ENCODE measurements at regions not wholly inside any gene's neighbourhood (a gene's known extent, or its start where the extent isn't known, plus 50 kb on each side); places are given as distances from the start of the nearest gene placed in this dataset.

DNA sequence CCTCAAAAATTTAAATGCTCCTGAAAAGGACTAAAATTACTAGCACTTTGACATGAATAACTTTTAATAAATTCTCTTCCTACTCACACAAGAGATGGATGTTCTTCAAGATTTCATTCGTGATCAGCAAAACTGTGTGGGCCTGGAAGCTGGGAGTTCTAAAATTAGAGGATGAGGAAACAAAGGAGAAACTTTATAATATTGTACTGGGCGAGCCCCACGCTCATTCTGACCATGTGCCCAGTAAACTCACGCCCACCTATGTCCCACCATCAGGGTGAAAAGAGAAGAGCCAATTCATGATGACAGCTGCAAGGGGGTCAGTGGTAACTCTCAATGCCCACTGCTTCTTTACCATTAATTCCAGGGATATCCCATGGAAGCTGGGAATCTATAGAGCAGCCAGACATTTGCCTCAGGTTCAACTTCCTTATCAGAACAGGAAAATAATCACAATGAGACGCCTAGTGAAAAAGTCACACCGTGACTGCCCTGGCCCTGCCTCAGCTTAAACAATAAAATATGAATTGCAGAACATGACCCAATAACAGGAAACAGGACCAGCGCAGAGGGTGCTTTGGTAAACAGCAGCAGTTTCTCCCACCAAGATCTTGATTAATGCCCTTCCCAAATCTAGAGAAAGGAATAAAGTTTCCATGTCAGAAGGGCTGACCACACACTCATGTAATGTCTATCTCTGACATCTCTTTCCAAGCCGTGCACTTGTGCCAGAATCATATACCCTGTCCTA lies 438.6 kb downstream of the TXNL1 start:
- intact Hi-C loops (cut with micrococcal nuclease) = loop anchor here (2.0 kb wide), 1 partner anchor 51 kb away; no protein-coding TSS in a partner anchor
- H3K9me3 ChIP-seq (ENCODE audit: control insufficient read depth, insufficient read depth, low read length) = peaks cover 9% of the 10 kb centered on the region
- H3K56ac ChIP-seq (ENCODE audit: extremely low read depth, insufficient read depth, low read length) = peak overlapping the region; percentile 61
- DNase-seq = no peak
- peak overlapping the region; percentile 78 for H3K14ac ChIP-seq (replicated peaks; ENCODE audit: low read depth, low read length)
- no peak for TF ChIP-seq BHLHE40 (IDR thresholded peaks at IDR 0.05; ENCODE audit: low read depth, low read length)
- TF ChIP-seq RFX5 (IDR thresholded peaks at IDR 0.05; ENCODE audit: low read depth, low read length) = no peak
- TF ChIP-seq FOS (IDR thresholded peaks at IDR 0.05; ENCODE audit: low read depth, low read length) = no peak
- TF ChIP-seq MXI1 (IDR thresholded peaks at IDR 0.05; ENCODE audit: borderline replicate concordance, low read depth, low read length) = no peak
- no peak for TF ChIP-seq RCOR1 (IDR thresholded peaks at IDR 0.05; ENCODE audit: insufficient replicate concordance, low read length)
- TF ChIP-seq, protein P1, sequence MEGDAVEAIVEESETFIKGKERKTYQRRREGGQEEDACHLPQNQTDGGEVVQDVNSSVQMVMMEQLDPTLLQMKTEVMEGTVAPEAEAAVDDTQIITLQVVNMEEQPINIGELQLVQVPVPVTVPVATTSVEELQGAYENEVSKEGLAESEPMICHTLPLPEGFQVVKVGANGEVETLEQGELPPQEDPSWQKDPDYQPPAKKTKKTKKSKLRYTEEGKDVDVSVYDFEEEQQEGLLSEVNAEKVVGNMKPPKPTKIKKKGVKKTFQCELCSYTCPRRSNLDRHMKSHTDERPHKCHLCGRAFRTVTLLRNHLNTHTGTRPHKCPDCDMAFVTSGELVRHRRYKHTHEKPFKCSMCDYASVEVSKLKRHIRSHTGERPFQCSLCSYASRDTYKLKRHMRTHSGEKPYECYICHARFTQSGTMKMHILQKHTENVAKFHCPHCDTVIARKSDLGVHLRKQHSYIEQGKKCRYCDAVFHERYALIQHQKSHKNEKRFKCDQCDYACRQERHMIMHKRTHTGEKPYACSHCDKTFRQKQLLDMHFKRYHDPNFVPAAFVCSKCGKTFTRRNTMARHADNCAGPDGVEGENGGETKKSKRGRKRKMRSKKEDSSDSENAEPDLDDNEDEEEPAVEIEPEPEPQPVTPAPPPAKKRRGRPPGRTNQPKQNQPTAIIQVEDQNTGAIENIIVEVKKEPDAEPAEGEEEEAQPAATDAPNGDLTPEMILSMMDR (conservative IDR thresholded peaks at IDR 0.05; ENCODE audit: low read depth, low read length) = no peak
- TF ChIP-seq POLR2A (IDR thresholded peaks at IDR 0.05; ENCODE audit: low read depth, low read length) = no peak
- TF ChIP-seq RAD21 (IDR thresholded peaks at IDR 0.05; ENCODE audit: low read length) = no peak
- TF ChIP-seq CHD1 (IDR thresholded peaks at IDR 0.05; ENCODE audit: low read depth, low read length) = no peak
- TF ChIP-seq, protein P2, sequence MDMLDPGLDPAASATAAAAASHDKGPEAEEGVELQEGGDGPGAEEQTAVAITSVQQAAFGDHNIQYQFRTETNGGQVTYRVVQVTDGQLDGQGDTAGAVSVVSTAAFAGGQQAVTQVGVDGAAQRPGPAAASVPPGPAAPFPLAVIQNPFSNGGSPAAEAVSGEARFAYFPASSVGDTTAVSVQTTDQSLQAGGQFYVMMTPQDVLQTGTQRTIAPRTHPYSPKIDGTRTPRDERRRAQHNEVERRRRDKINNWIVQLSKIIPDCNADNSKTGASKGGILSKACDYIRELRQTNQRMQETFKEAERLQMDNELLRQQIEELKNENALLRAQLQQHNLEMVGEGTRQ (IDR thresholded peaks at IDR 0.05; ENCODE audit: low read depth, low read length) = no peak
- no peak for TF ChIP-seq NFE2L2 (IDR thresholded peaks at IDR 0.05; ENCODE audit: low read depth, low read length)
- no peak for TF ChIP-seq MAZ (IDR thresholded peaks at IDR 0.05; ENCODE audit: borderline replicate concordance, low read depth, low read length)
- TF ChIP-seq, protein P3, sequence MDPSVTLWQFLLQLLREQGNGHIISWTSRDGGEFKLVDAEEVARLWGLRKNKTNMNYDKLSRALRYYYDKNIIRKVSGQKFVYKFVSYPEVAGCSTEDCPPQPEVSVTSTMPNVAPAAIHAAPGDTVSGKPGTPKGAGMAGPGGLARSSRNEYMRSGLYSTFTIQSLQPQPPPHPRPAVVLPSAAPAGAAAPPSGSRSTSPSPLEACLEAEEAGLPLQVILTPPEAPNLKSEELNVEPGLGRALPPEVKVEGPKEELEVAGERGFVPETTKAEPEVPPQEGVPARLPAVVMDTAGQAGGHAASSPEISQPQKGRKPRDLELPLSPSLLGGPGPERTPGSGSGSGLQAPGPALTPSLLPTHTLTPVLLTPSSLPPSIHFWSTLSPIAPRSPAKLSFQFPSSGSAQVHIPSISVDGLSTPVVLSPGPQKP (IDR thresholded peaks at IDR 0.05; ENCODE audit: borderline replicate concordance, low read depth, low read length) = no peak
- H3K4me3 ChIP-seq (ENCODE audit: insufficient read depth, low read depth, low read length) = no peak overlapping the region
- H3K4me1 ChIP-seq (ENCODE audit: control insufficient read depth, insufficient read depth, low read length) = peaks cover 15% of the 10 kb centered on the region
- ATAC-seq (ENCODE audit: low read depth) = no peak; the same call in 1 of the 2 replicates
- dilution Hi-C loops (cut with HindIII; ENCODE audit: low sequenced_read_pairs, unreplicated experiment) = no loop called here
- peak overlapping the region; percentile 91 for H3K18ac ChIP-seq (ENCODE audit: low read depth, low read length)
- peak overlapping the region; percentile 84 for H4K5ac ChIP-seq (ENCODE audit: low read depth, low read length)
- peak overlapping the region; percentile 79 to 84 for H4K8ac ChIP-seq (ENCODE audit: low read depth in 2 of 2, low read length in 2 of 2)
- ChIA-PET POLR2A (ENCODE audit: unreplicated experiment) (no interaction called here), CTCF (no interaction called here)
- no peak overlapping the region for H3K9ac ChIP-seq (ENCODE audit: low read depth, low read length)
- H3K4me2 ChIP-seq (ENCODE audit: low read depth, low read length) = peak overlapping the region; percentile 23; the same call in 1 of the 2 replicates
- peak overlapping the region; percentile 64 for H2AFZ ChIP-seq (replicated peaks; ENCODE audit: low read length, poor library complexity)
- peak overlapping the region; percentile 92 for H2BK120ac ChIP-seq (ENCODE audit: low read depth, low read length)
- H2AK9ac ChIP-seq (replicated peaks; ENCODE audit: low read depth, low read length, poor library complexity) = peak overlapping the region; percentile 62
- peaks cover 7% of the 10 kb centered on the region for H3K9me1 ChIP-seq (ENCODE audit: insufficient read depth, low read length)
- no TSS peak for BruUV-seq (replicated peaks)
- H3K23ac ChIP-seq (ENCODE audit: low read depth, low read length) = peak overlapping the region; percentile 73
- H3K36me3 ChIP-seq (ENCODE audit: control insufficient read depth, insufficient read depth, low read length) = no peaks in the 10 kb centered on the region
- 100% methylated on average over 2 of the region's 8 CpGs; no CpG with 5 or more reads in 1 of the 2 experiments for WGBS, 2 experiments (ENCODE audit: extremely low coverage in 2 of 2, insufficient read length in 1 of 2)
- peak overlapping the region; percentile 73 for H3K4ac ChIP-seq (ENCODE audit: low read depth, low read length)
- H2BK5ac ChIP-seq (ENCODE audit: low read depth, low read length, poor library complexity, severe bottlenecking) = peak overlapping the region; percentile 96
- in situ Hi-C loops (cut with MboI; ENCODE audit: low sequenced_read_pairs) = no loop called here
- peak overlapping the region; percentile 87 for H4K91ac ChIP-seq (ENCODE audit: insufficient read depth, low read depth, low read length)
- H4K20me1 ChIP-seq (ENCODE audit: insufficient read depth, low read length) = no peaks in the 10 kb centered on the region
- H2BK20ac ChIP-seq (ENCODE audit: low read depth, low read length) = peak overlapping the region; percentile 90
- H2AK5ac ChIP-seq (ENCODE audit: low read depth, low read length) = peak overlapping the region; percentile 93
- peak overlapping the region; percentile 94 for H2BK15ac ChIP-seq (ENCODE audit: low read depth, low read length)
- H3K27me3 ChIP-seq (ENCODE audit: control insufficient read depth, insufficient read depth, low read length) = no peaks in the 10 kb centered on the region
- H3K79me1 ChIP-seq (ENCODE audit: low read depth in 1 of 2, low read length in 2 of 2) = no peaks in the 10 kb centered on the region
- peak overlapping the region; percentile 84 for H3K27ac ChIP-seq (ENCODE audit: insufficient read depth, low read length)

All from IMR-90 (cell line).